Activated B cell treated with CpG ODN at 0.5 μM for 24 hours (primary cell): ENCODE measurements at regions not wholly inside any gene's neighbourhood (a gene's known extent, or its start where the extent isn't known, plus 50 kb on each side); places are given as distances from the start of the nearest gene placed in this dataset.

Source experiments
- ATAC-seq: fragments of 200-7000 bp; cut with Tn5 transposase; one replicate; pipeline ENCODE4 v1.10.0; 2021; ENCODE audit warnings: low read depth, mild to moderate bottlenecking, moderate library complexity
- CTCF ChIA-PET: fragments of 350-600 bp; sonication (Branson Sonifier 250); formaldehyde crosslinking; loops from one replicate; lab custom pipeline; 2021; ENCODE audit warnings: antibody characterized with exemption; lab: Charles Lee
- POLR2A ChIA-PET: fragments of 350-600 bp; sonication (Branson Sonifier 250); formaldehyde crosslinking; loops from one replicate; lab custom pipeline; 2021; ENCODE audit warnings: antibody characterized with exemption; lab: Charles Lee
- DNase-seq: peaks from one replicate; pipeline ENCODE4 v3.0.0; 2022
- H3K27ac Mint-ChIP-seq: one replicate; pipeline ENCODE4 v1.8.0; 2020; ENCODE audit warnings: mixed read lengths
- H3K27me3 Mint-ChIP-seq: one replicate; pipeline ENCODE4 v1.8.0; 2021; ENCODE audit warnings: mixed read lengths
- H3K36me3 Mint-ChIP-seq: one replicate; pipeline ENCODE4 v1.8.0; 2021; ENCODE audit warnings: low read depth, mixed read lengths
- H3K4me1 Mint-ChIP-seq: one replicate; pipeline ENCODE4 v1.8.0; 2021; ENCODE audit warnings: mixed read lengths
- H3K4me3 Mint-ChIP-seq: one replicate; pipeline ENCODE4 v1.8.0; 2020; ENCODE audit warnings: mild to moderate bottlenecking, mixed read lengths
- H3K9me3 Mint-ChIP-seq: one replicate; pipeline ENCODE4 v1.8.0; 2020; ENCODE audit warnings: mixed read lengths
- CTCF ChIP-seq: fragments of 200-600 bp; IDR thresholded peaks from one replicate; pipeline ENCODE4 v1.8.0; 2022; ENCODE audit warnings: antibody characterized with exemption, mild to moderate bottlenecking
- intact Hi-C: fragments of 100-400 bp; cut with micrococcal nuclease; formaldehyde crosslinking; loops from one replicate; pipeline ENCODE4 v1.15.1; 2024

- ChIA-PET POLR2A (no interaction called here), CTCF (no interaction called here)
- Mint-ChIP-seq H3K27ac (no peak overlapping the region), H3K27me3 (no peaks in the 10 kb centered on the region), H3K36me3 (no peaks in the 10 kb centered on the region), H3K4me3 (no peak overlapping the region), H3K4me1 (no peaks in the 10 kb centered on the region), H3K9me3 (peaks cover 11% of the 10 kb centered on the region)
- DNase-seq (no peak), ATAC-seq (no peak)
- TF ChIP-seq CTCF, result no peak
- intact Hi-C loops, result no loop called here
Observed at GRCh38 chr5:135657536-135658305, 78.9 kb upstream of the CXCL14 start.

DNA sequence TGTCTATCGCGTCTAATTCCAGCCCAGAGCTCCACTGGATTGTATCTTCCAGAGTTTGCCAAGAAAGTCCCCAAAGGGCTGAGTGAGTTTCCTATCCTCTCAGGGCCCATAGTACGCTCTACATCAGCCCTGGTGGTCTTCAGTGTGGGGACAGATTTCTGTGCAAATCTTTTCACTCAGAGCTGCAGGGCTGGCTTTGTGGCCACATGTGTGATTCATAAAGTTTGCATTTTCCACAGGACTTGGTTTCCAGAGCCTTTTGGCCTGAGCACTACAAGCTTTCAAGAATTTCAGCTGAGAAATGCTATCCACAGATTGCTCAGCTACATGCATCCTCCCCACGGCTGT, 76.7 kb upstream of the CXCL14 start:
- Mint-ChIP-seq H3K4me3 (no peak overlapping the region), H3K4me1 (no peaks in the 10 kb centered on the region), H3K27me3 (no peaks in the 10 kb centered on the region), H3K36me3 (no peaks in the 10 kb centered on the region), H3K9me3 (peaks cover 11% of the 10 kb centered on the region), H3K27ac (no peak overlapping the region)
- no peak for ATAC-seq
- ChIA-PET CTCF (no interaction called here), POLR2A (no interaction called here)
- intact Hi-C loops, result no loop called here
- DNase-seq, result no peak
- TF ChIP-seq CTCF, result no peak

GRCh38 chr5:135654761-135655467, 76.1 kb upstream of the CXCL14 start:
- H3K27ac Mint-ChIP-seq, result no peak overlapping the region
- DNase-seq (no peak), ATAC-seq (no peak)
- no peak overlapping the region for H3K4me3 Mint-ChIP-seq
- H3K9me3 Mint-ChIP-seq, result peaks cover 11% of the 10 kb centered on the region
- H3K27me3 Mint-ChIP-seq, result no peaks in the 10 kb centered on the region
- no peaks in the 10 kb centered on the region for H3K36me3 Mint-ChIP-seq
- TF ChIP-seq CTCF, result no peak
- intact Hi-C loops, result no loop called here
- CTCF ChIA-PET, result no interaction called here
- no peaks in the 10 kb centered on the region for H3K4me1 Mint-ChIP-seq
- POLR2A ChIA-PET, result no interaction called here

- POLR2A ChIA-PET, result no interaction called here
- no peaks in the 10 kb centered on the region for H3K4me1 Mint-ChIP-seq
- no peak overlapping the region for H3K27ac Mint-ChIP-seq
- DNase-seq (no peak), ATAC-seq (no peak)
- H3K4me3 Mint-ChIP-seq, result no peak overlapping the region
- CTCF ChIA-PET, result no interaction called here
- no peaks in the 10 kb centered on the region for H3K9me3 Mint-ChIP-seq
- TF ChIP-seq CTCF, result no peak
- H3K27me3 Mint-ChIP-seq, result no peaks in the 10 kb centered on the region
- intact Hi-C loops, result no loop called here
- no peaks in the 10 kb centered on the region for H3K36me3 Mint-ChIP-seq
Observed at GRCh38 chr5:135651156-135651555, 72.4 kb upstream of the CXCL14 start.

- POLR2A ChIA-PET, result no interaction called here
- CTCF ChIA-PET, result no interaction called here
- Mint-ChIP-seq H3K27ac (no peak overlapping the region), H3K4me3 (no peak overlapping the region), H3K27me3 (no peaks in the 10 kb centered on the region), H3K36me3 (no peaks in the 10 kb centered on the region), H3K4me1 (no peaks in the 10 kb centered on the region), H3K9me3 (no peaks in the 10 kb centered on the region)
- intact Hi-C loops, result no loop called here
- DNase-seq (no peak), ATAC-seq (no peak)
- TF ChIP-seq CTCF, result no peak
Observed at GRCh38 chr5:135650081-135650480, 71.3 kb upstream of the CXCL14 start.
